Testis (tissue), 2 donors: ENCODE measurements at regions not wholly inside any gene's neighbourhood (a gene's known extent, or its start where the extent isn't known, plus 50 kb on each side); places are given as distances from the start of the nearest gene placed in this dataset.

Experiments used
- CTCF ChIP-seq, 3 experiments: fragments of 450-650 bp in 2 of 3; fragments of 200-600 bp in 1 of 3; sonication (generic) in 1 of 3; IDR thresholded peaks; one replicate each; pipeline ENCODE4 v1.5.1; 2016 to 2019; ENCODE audit warnings: antibody characterized with exemption in 3 of 3, mild to moderate bottlenecking in 2 of 3, moderate library complexity in 1 of 3
- POLR2A ChIP-seq: fragments of 450-650 bp; IDR thresholded peaks from one replicate; pipeline ENCODE4 v1.6.1; 2017; ENCODE audit warnings: antibody characterized with exemption, mild to moderate bottlenecking, moderate library complexity

DNA sequence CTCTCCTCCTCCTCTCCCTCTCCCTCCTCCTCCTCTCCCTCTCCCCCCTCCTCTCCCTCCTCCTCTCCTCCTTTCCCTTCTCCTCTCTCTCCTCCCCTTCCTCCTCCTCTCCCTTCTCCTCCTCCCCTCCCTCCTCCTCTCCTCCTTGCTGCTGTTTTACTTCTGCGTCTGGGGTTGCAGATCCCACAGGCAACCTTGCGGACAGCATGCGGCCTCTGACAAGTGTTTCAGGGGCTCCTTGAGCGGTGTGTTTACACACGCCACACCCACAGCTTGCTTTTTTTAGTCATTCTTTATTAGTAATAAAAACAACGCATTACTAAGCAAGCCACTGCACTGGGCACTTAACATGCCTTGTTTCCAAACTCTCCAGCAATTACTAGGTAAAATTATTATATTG lies 81.9 kb downstream of the TFAP2C start:
- TF ChIP-seq CTCF (IDR thresholded peaks at IDR 0.05) (no peak), POLR2A (no peak)
